A673 (cell line): ENCODE measurements at regions not wholly inside any gene's neighbourhood (a gene's known extent, or its start where the extent isn't known, plus 50 kb on each side); places are given as distances from the start of the nearest gene placed in this dataset.

Source experiments
- BruUV-seq: library from RNA; stranded (reverse); fragments of 400-500 nt; replicated peaks from 2 replicates; lab custom pipeline; 2021; lab: Mats Ljungman, UMichigan
- CTCF ChIA-PET: fragments of 300-600 bp; sonication (Branson Sonifier 250); formaldehyde crosslinking; loops from one replicate; lab custom pipeline; 2022; ENCODE audit warnings: antibody characterized with exemption; lab: Charles Lee
- POLR2A ChIA-PET: fragments of 300-600 bp; sonication (Branson Sonifier 250); formaldehyde crosslinking; loops from one replicate; lab custom pipeline; 2022; ENCODE audit warnings: antibody characterized with exemption; ENCODE audit not compliant: low non-redundant PET; lab: Charles Lee
- DNase-seq: peaks from one replicate; pipeline ENCODE4 v3.0.0-alpha.2; 2015; ENCODE audit warnings: low spot score
- H3K27ac ChIP-seq: fragments of 200-600 bp; sonication (generic); 2 replicates; pipeline ENCODE4 v1.5.1; 2016; ENCODE audit warnings: mixed run types, low read depth, mild to moderate bottlenecking, mixed read lengths, antibody characterized with exemption, low read length; ENCODE audit not compliant: poor library complexity, severe bottlenecking
- H3K27me3 ChIP-seq: fragments of 200-600 bp; sonication (generic); replicated peaks from 2 replicates; pipeline ENCODE4 v1.6.1; 2017; ENCODE audit warnings: mixed run types, low read depth, mild to moderate bottlenecking, mixed read lengths, antibody characterized with exemption, low read length; ENCODE audit not compliant: insufficient read depth, poor library complexity
- H3K36me3 ChIP-seq: fragments of 200-600 bp; sonication (generic); 2 replicates; pipeline ENCODE4 v1.6.1; 2016; ENCODE audit warnings: mixed run types, mild to moderate bottlenecking, mixed read lengths, antibody characterized with exemption, low read length; ENCODE audit not compliant: insufficient read depth, poor library complexity, severe bottlenecking
- H3K4me1 ChIP-seq: fragments of 200-600 bp; sonication (generic); 2 replicates; pipeline ENCODE4 v1.6.1; 2017; ENCODE audit warnings: mixed run types, mild to moderate bottlenecking, mixed read lengths, antibody characterized with exemption, low read length; ENCODE audit not compliant: insufficient read depth, poor library complexity, severe bottlenecking
- H3K4me3 ChIP-seq: fragments of 200-600 bp; sonication (generic); 2 replicates; pipeline ENCODE4 v1.5.1; 2016; ENCODE audit warnings: low read depth, mixed run types, mild to moderate bottlenecking, mixed read lengths, low read length; ENCODE audit not compliant: poor library complexity, severe bottlenecking
- H3K9me3 ChIP-seq: fragments of 200-600 bp; sonication (generic); 2 replicates; pipeline ENCODE4 v1.6.1; 2016; ENCODE audit warnings: mixed run types, low read depth, mild to moderate bottlenecking, mixed read lengths, antibody characterized with exemption, low read length; ENCODE audit not compliant: poor library complexity, severe bottlenecking
- EZH2 ChIP-seq: fragments of 200-600 bp; sonication (generic); IDR thresholded peaks from 2 replicates; pipeline ENCODE4 v1.6.1; 2017; ENCODE audit warnings: borderline replicate concordance, low read depth, mild to moderate bottlenecking, mixed read lengths, antibody characterized with exemption, low read length; ENCODE audit not compliant: poor library complexity, severe bottlenecking
- intact Hi-C: fragments of 100-400 bp; cut with micrococcal nuclease; formaldehyde crosslinking; loops from one replicate; pipeline ENCODE4 v1.10.0; 2022; ENCODE audit not compliant: unreplicated experiment
- TF ChIP-seq, protein P1 (sequence below): fragments of 300-800, 200-600 bp; sonication (generic); conservative IDR thresholded peaks from 2 replicates; pipeline ENCODE4 v1.5.1; 2017; ENCODE audit warnings: low read depth, mild to moderate bottlenecking, antibody characterized with exemption, low read length, moderate library complexity, mixed read lengths

DNA sequence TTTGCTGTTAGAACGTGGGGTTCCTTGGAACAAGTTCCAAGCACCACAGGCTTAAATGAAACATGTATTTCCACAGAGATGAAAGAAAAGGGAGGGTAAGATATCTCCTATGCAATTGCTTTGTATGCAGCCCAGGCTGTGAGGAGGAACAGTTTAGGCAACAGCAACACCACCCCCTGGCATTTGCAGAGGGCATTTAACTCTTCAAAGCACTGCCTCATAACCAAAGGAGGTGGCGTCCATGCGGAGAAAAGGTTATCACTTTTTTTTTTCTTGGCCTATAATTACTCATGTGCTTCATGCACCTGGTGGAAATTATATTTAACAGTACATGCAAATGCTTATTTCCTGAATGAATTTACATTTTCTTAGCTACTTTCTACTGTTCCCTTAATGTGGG, 286.0 kb downstream of the LPIN1 start:
- POLR2A ChIA-PET: interaction anchor here (0.6 kb wide), 1 partner anchor 11 kb away, joined by 3 read pairs; no protein-coding TSS in a partner anchor
- intact Hi-C loops: no loop called here
- Histone ChIP-seq H3K4me1 (no peaks in the 10 kb centered on the region), H3K27ac (no peak overlapping the region), H3K9me3 (no peaks in the 10 kb centered on the region), H3K27me3 (no peaks in the 10 kb centered on the region), H3K4me3 (no peak overlapping the region), H3K36me3 (no peaks in the 10 kb centered on the region)
- no peak for TF ChIP-seq EZH2
- TF ChIP-seq, protein P1, sequence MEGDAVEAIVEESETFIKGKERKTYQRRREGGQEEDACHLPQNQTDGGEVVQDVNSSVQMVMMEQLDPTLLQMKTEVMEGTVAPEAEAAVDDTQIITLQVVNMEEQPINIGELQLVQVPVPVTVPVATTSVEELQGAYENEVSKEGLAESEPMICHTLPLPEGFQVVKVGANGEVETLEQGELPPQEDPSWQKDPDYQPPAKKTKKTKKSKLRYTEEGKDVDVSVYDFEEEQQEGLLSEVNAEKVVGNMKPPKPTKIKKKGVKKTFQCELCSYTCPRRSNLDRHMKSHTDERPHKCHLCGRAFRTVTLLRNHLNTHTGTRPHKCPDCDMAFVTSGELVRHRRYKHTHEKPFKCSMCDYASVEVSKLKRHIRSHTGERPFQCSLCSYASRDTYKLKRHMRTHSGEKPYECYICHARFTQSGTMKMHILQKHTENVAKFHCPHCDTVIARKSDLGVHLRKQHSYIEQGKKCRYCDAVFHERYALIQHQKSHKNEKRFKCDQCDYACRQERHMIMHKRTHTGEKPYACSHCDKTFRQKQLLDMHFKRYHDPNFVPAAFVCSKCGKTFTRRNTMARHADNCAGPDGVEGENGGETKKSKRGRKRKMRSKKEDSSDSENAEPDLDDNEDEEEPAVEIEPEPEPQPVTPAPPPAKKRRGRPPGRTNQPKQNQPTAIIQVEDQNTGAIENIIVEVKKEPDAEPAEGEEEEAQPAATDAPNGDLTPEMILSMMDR: peak; percentile 23; the same call in 1 of the 2 replicates
- BruUV-seq: no TSS peak
- DNase-seq: no peak
- CTCF ChIA-PET: no interaction called here

DNA sequence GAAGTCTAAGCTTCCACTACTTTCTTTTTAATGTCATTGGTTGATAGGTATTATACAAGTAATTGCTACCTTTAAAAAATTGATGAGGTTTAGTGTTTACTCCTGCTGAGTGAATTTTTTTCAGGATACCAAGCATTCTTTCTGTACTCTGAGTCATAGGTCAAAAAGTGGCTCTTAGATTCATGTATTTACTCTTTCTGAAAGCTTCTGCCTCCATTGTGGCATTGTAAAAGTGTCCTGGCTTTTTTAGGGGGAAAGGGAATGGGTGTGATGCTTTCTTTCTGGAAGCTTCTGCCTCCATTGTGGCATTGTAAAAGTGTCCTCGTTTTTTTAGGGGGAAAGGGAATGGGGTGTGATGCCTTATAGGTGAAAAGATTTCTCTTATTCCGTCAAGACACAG, 286.5 kb downstream of the LPIN1 start:
- intact Hi-C loops: no loop called here
- Histone ChIP-seq H3K9me3 (no peaks in the 10 kb centered on the region), H3K4me3 (no peak overlapping the region), H3K36me3 (no peaks in the 10 kb centered on the region), H3K27me3 (no peaks in the 10 kb centered on the region), H3K27ac (no peak overlapping the region), H3K4me1 (no peaks in the 10 kb centered on the region)
- DNase-seq: no peak
- CTCF ChIA-PET: no interaction called here
- no peak for TF ChIP-seq EZH2
- TF ChIP-seq, protein P1: no peak
- POLR2A ChIA-PET: interaction anchor here (0.6 kb wide), 1 partner anchor 10 kb away, joined by 3 read pairs; no protein-coding TSS in a partner anchor
- no TSS peak for BruUV-seq

DNA sequence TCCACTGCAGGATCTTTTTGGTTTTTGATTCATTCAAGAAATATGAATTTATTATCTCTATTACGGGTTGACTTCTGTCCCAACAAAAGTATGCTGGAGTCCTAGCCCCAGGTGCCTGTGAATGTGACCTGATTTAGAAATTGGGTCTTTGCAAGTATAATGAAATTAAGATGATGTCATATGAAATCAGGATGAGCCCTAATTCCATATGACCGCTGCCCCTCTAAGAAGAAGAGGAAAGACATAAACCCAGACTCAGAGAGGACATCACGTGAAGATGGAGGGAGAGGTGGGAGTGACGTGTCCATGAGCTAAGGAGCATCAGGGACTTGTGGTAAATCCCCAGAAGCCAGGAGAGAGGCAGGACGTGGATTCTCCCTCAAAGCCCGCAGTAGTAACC, 287.1 kb downstream of the LPIN1 start:
- no peaks in the 10 kb centered on the region for H3K4me1 ChIP-seq
- no peak for TF ChIP-seq EZH2
- TF ChIP-seq, protein P1: no peak
- no peaks in the 10 kb centered on the region for H3K27me3 ChIP-seq
- intact Hi-C loops: no loop called here
- no TSS peak for BruUV-seq
- no peak overlapping the region for H3K4me3 ChIP-seq
- no peak for DNase-seq
- no peaks in the 10 kb centered on the region for H3K9me3 ChIP-seq
- CTCF ChIA-PET: no interaction called here
- H3K27ac ChIP-seq: no peak overlapping the region
- POLR2A ChIA-PET: no interaction called here
- H3K36me3 ChIP-seq: no peaks in the 10 kb centered on the region
